ENCODE measurements at regions not wholly inside any gene's neighbourhood (a gene's known extent, or its start where the extent isn't known, plus 50 kb on each side); places are given as distances from the start of the nearest gene placed in this dataset.

GRCh38 chr9:73655831-73656230, 504.2 kb downstream of the ANXA1 start:
- DNase-seq (ENCODE audit: low read depth): no peak

GRCh38 chr9:73665253-73665652, 513.6 kb downstream of the ANXA1 start:
- no peak for DNase-seq (ENCODE audit: low read depth)

- DNase-seq (ENCODE audit: low read depth): no peak
These were observed 516.1 kb downstream of the ANXA1 start for GRCh38 chr9:73667749-73668148.

GRCh38 chr9:73680831-73681230, 529.2 kb downstream of the ANXA1 start:
- DNase-seq (ENCODE audit: low read depth): no peak

GRCh38 chr9:73682789-73683188, 531.1 kb downstream of the ANXA1 start:
- no peak for DNase-seq (ENCODE audit: low read depth)

GRCh38 chr9:73683862-73684591, 532.4 kb downstream of the ANXA1 start:
- no peak for DNase-seq (ENCODE audit: low read depth)

GRCh38 chr9:73684601-73685000, 532.9 kb downstream of the ANXA1 start:
- no peak for DNase-seq (ENCODE audit: low read depth)

- DNase-seq (ENCODE audit: low read depth): no peak
These were observed 534.1 kb downstream of the ANXA1 start for GRCh38 chr9:73685786-73686185.

GRCh38 chr9:73689051-73689870, 537.6 kb downstream of the ANXA1 start:
- no peak for DNase-seq (ENCODE audit: low read depth)

- no peak for DNase-seq (ENCODE audit: low read depth)
These were observed 549.9 kb downstream of the ANXA1 start for GRCh38 chr9:73701415-73702057.

GRCh38 chr9:73714294-73714693, 562.6 kb downstream of the ANXA1 start:
- DNase-seq (ENCODE audit: low read depth): no peak

GRCh38 chr9:73715591-73715990, 563.9 kb downstream of the ANXA1 start:
- no peak for DNase-seq (ENCODE audit: low read depth)

GRCh38 chr9:73719660-73720059, 568.0 kb downstream of the ANXA1 start:
- DNase-seq (ENCODE audit: low read depth): no peak

GRCh38 chr9:73720601-73721000, 568.9 kb downstream of the ANXA1 start:
- DNase-seq (ENCODE audit: low read depth): no peak

- DNase-seq (ENCODE audit: low read depth): no peak
These were observed 584.6 kb downstream of the ANXA1 start for GRCh38 chr9:73736270-73736669.

GRCh38 chr9:73738741-73739530, 587.3 kb downstream of the ANXA1 start:
- DNase-seq (ENCODE audit: low read depth): no peak

- no peak for DNase-seq (ENCODE audit: low read depth)
These were observed 589.7 kb downstream of the ANXA1 start for GRCh38 chr9:73741316-73741715.

- DNase-seq (ENCODE audit: low read depth): no peak
These were observed 590.7 kb downstream of the ANXA1 start for GRCh38 chr9:73742412-73742811.

- DNase-seq (ENCODE audit: low read depth): no peak
These were observed 592.2 kb downstream of the ANXA1 start for GRCh38 chr9:73743826-73744225.

- no peak for DNase-seq (ENCODE audit: low read depth)
These were observed 593.9 kb downstream of the ANXA1 start for GRCh38 chr9:73745598-73745997.

- no peak for DNase-seq (ENCODE audit: low read depth)
These were observed 601.5 kb downstream of the ANXA1 start for GRCh38 chr9:73753171-73753570.

GRCh38 chr9:73761905-73762304, 610.2 kb downstream of the ANXA1 start:
- no peak for DNase-seq (ENCODE audit: low read depth)

All from CMK (cell line).